ENCODE measurements at regions not wholly inside any gene's neighbourhood (a gene's known extent, or its start where the extent isn't known, plus 50 kb on each side); places are given as distances from the start of the nearest gene placed in this dataset.

GRCh38 chr4:3706111-3706511 lies 60.1 kb upstream of the ADRA2C start:
- no peak for DNase-seq (ENCODE audit: low read depth, low spot score)
- no peak overlapping the region for H3K4me3 ChIP-seq (ENCODE audit: low read length)

GRCh38 chr4:3705236-3705987 lies 60.8 kb upstream of the ADRA2C start:
- DNase-seq (ENCODE audit: low read depth, low spot score) = no peak
- no peak overlapping the region for H3K4me3 ChIP-seq (ENCODE audit: low read length)

GRCh38 chr4:3704669-3705068 lies 61.5 kb upstream of the ADRA2C start:
- no peak overlapping the region for H3K4me3 ChIP-seq (ENCODE audit: low read length)
- DNase-seq (ENCODE audit: low read depth, low spot score) = no peak

GRCh38 chr4:3703677-3704521 lies 62.3 kb upstream of the ADRA2C start:
- DNase-seq (ENCODE audit: low read depth, low spot score) = no peak
- no peak overlapping the region for H3K4me3 ChIP-seq (ENCODE audit: low read length)

- no peak overlapping the region for H3K4me3 ChIP-seq (ENCODE audit: low read length)
These were observed 62.9 kb upstream of the ADRA2C start for GRCh38 chr4:3703343-3703676.

GRCh38 chr4:3702561-3703221 lies 63.5 kb upstream of the ADRA2C start:
- H3K4me3 ChIP-seq (ENCODE audit: low read length) = no peak overlapping the region
- DNase-seq (ENCODE audit: low read depth, low spot score) = no peak

More at GRCh38 chr4:3703343-3703676, 62.9 kb upstream of the ADRA2C start:
- no peak for DNase-seq (ENCODE audit: low read depth, low spot score)

GRCh38 chr4:3701736-3702560 lies 64.2 kb upstream of the ADRA2C start:
- DNase-seq (ENCODE audit: low read depth, low spot score) = no peak
- H3K4me3 ChIP-seq (ENCODE audit: low read length) = no peak overlapping the region

- no peak for DNase-seq (ENCODE audit: low read depth, low spot score)
- H3K4me3 ChIP-seq (ENCODE audit: low read length) = no peak overlapping the region
These were observed 64.9 kb upstream of the ADRA2C start for GRCh38 chr4:3701271-3701734.

- no peak overlapping the region for H3K4me3 ChIP-seq (ENCODE audit: low read length)
- DNase-seq (ENCODE audit: low read depth, low spot score) = no peak
These were observed 65.4 kb upstream of the ADRA2C start for GRCh38 chr4:3700736-3701135.

- no peak overlapping the region for H3K4me3 ChIP-seq (ENCODE audit: low read length)
- no peak for DNase-seq (ENCODE audit: low read depth, low spot score)
These were observed 66.0 kb upstream of the ADRA2C start for GRCh38 chr4:3700223-3700622.

- no peak overlapping the region for H3K4me3 ChIP-seq (ENCODE audit: low read length)
- no peak for DNase-seq (ENCODE audit: low read depth, low spot score)
These were observed 66.5 kb upstream of the ADRA2C start for GRCh38 chr4:3699678-3700077.

- no peak overlapping the region for H3K4me3 ChIP-seq (ENCODE audit: low read length)
- DNase-seq (ENCODE audit: low read depth, low spot score) = no peak
These were observed 66.9 kb upstream of the ADRA2C start for GRCh38 chr4:3699261-3699660.

GRCh38 chr4:3697033-3697432 lies 69.2 kb upstream of the ADRA2C start:
- no peak overlapping the region for H3K4me3 ChIP-seq (ENCODE audit: low read length)
- no peak for DNase-seq (ENCODE audit: low read depth, low spot score)

- H3K4me3 ChIP-seq (ENCODE audit: low read length) = no peak overlapping the region
- DNase-seq (ENCODE audit: low read depth, low spot score) = no peak
These were observed 75.5 kb upstream of the ADRA2C start for GRCh38 chr4:3690551-3691152.

GRCh38 chr4:3689576-3690550 lies 76.3 kb upstream of the ADRA2C start:
- DNase-seq (ENCODE audit: low read depth, low spot score) = no peak

GRCh38 chr4:3689006-3689405 lies 77.2 kb upstream of the ADRA2C start:
- no peak overlapping the region for H3K4me3 ChIP-seq (ENCODE audit: low read length)
- DNase-seq (ENCODE audit: low read depth, low spot score) = no peak

More at GRCh38 chr4:3689576-3690550, 76.3 kb upstream of the ADRA2C start:
- no peak overlapping the region for H3K4me3 ChIP-seq (ENCODE audit: low read length)
